Thymus (tissue), 11 donors: ENCODE measurements at regions not wholly inside any gene's neighbourhood (a gene's known extent, or its start where the extent isn't known, plus 50 kb on each side); places are given as distances from the start of the nearest gene placed in this dataset.

ENCODE experiments used
- DNase-seq, 9 donors: peaks; one replicate each; pipeline ENCODE4 v3.0.0-alpha.2; 2013; ENCODE audit warnings: low spot score in 9 of 9, low read depth in 6 of 9, missing footprints in 1 of 9
- H3K27ac ChIP-seq, 2 donors: one replicate each; pipeline ENCODE4 v1.5.1; 2013; ENCODE audit warnings: control low read depth in 1 of 2, low read depth in 1 of 2, low read length in 1 of 2, mild to moderate bottlenecking in 1 of 2, moderate library complexity in 1 of 2
- H3K27me3 ChIP-seq, 2 donors: one replicate each; pipeline ENCODE4 v1.5.1; 2013; ENCODE audit warnings: low read length in 1 of 2; ENCODE audit not compliant: control insufficient read depth in 2 of 2, insufficient read depth in 1 of 2
- H3K36me3 ChIP-seq, 2 donors: one replicate each; pipeline ENCODE4 v1.5.1; 2013; ENCODE audit warnings: low read length in 1 of 2, mild to moderate bottlenecking in 1 of 2, moderate library complexity in 1 of 2; ENCODE audit not compliant: control insufficient read depth in 2 of 2, insufficient read depth in 2 of 2
- H3K4me1 ChIP-seq, 2 donors: one replicate each; pipeline ENCODE4 v1.5.1; 2013; ENCODE audit warnings: low read length in 2 of 2; ENCODE audit not compliant: control insufficient read depth in 2 of 2, insufficient read depth in 2 of 2
- H3K4me3 ChIP-seq, 2 donors: one replicate each; pipeline ENCODE4 v1.5.1; 2013; ENCODE audit warnings: low read length in 2 of 2, control low read depth in 1 of 2, mild to moderate bottlenecking in 1 of 2
- H3K9me3 ChIP-seq, 2 donors: one replicate each; pipeline ENCODE4 v1.5.1; 2013; ENCODE audit warnings: low read length in 1 of 2, mild to moderate bottlenecking in 1 of 2; ENCODE audit not compliant: control insufficient read depth in 2 of 2, insufficient read depth in 1 of 2
- WGBS: extraction: QIAGEN DNeasy Blood & Tissue Kit; methylation state at CpG from one replicate; pipeline ENCODE4 v1.1.7; 2013; 5-methylcytosine and 5-hydroxymethylcytosine counted together
- donor health status: healthy.

DNA sequence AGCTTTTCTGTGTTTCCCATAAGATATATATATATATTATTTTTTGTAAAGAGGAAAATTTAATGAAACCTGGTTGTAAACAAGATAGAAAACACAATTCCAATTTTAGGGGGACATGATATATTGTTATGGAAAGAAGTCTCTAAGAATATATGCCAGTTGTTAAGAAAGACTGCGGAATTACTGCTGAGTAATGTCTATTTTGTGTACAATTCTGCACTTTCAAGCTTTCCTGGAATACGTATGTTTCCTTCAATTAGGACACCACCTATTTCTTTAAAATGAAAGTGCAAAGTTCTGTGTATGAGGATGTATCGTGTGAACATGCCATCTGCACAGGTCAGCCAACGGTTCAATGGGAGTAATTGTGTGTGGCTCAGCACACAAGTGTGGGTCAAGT is 760.2 kb downstream of the BRD1 start:
- WGBS: 95% methylated on average over 4 of the region's 4 CpGs
- Histone ChIP-seq H3K27ac (no peak overlapping the region), H3K4me3 (no peak overlapping the region), H3K9me3 (no peaks in the 10 kb centered on the region), H3K4me1 (no peaks in the 10 kb centered on the region), H3K36me3 (no peaks in the 10 kb centered on the region), H3K27me3 (no peaks in the 10 kb centered on the region)
- DNase-seq: no peak

DNA sequence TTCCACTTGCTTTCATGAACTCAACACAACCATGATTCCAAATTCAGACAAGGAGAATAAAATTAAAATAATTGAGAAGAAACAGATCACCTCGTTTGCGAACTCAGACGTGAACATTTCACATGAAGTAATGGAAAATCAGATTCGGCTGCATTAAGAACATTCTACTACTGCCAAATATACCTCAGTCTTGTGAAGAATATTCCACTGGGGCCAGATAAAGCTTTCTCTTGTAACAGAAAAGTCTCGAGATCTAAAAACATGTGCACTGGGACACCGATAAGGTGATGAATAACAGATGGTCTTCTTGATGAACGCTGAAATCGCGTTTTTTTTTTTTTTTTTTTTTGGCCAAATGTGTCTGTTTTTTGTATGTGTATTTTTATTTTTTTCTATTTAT is 761.1 kb downstream of the BRD1 start:
- Histone ChIP-seq H3K4me3 (no peak overlapping the region), H3K36me3 (no peaks in the 10 kb centered on the region), H3K27me3 (peaks cover 0 to 2% of the 10 kb centered on the region in 2 donors), H3K4me1 (no peaks in the 10 kb centered on the region), H3K27ac (no peak overlapping the region), H3K9me3 (no peaks in the 10 kb centered on the region)
- no peak for DNase-seq
- WGBS: 87% methylated on average over 9 of the region's 9 CpGs

DNA sequence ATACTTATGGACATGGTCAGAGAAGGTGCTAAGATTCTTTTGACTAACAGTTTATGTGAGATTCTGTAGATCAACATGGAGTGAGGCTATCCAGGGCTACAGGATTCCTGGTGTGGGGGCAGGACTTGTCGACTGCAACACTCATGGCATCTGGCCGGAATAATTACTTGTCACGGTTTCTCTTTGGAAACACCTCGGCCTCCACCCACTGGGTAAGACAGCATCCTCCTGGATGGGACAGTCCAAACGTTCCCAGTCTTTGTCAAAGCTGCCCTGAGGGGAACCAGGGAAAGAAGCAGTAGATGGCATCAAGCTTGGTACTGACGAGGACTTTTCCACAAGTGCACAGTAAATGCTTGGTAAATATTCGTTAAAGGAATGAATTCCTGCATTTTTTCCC is 762.8 kb downstream of the BRD1 start:
- H3K4me1 ChIP-seq: no peaks in the 10 kb centered on the region
- no peaks in the 10 kb centered on the region for H3K36me3 ChIP-seq
- H3K27ac ChIP-seq: no peak overlapping the region
- peaks cover 0 to 2% of the 10 kb centered on the region in 2 donors for H3K27me3 ChIP-seq
- DNase-seq: no peak
- WGBS: 72% methylated on average over 7 of the region's 7 CpGs
- H3K4me3 ChIP-seq: no peak overlapping the region
- no peaks in the 10 kb centered on the region for H3K9me3 ChIP-seq

DNA sequence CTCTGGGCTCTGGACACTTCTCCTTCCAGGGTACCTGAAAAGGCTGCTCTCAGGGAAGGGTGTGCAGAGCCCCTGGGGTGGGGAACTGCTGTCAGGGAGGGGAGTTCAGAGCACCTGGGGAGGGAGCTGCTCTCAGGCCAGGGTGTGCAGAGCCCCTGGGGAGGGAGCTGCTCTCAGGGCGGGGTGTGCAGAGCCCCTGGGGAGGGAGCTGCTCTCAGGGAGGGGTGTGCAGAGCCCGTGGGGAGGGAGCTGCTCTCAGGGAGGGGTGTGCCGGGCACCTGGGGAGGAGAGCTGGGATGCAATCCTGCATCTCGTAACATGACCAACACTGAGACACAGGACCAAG is 764.2 kb downstream of the BRD1 start:
- no peak for DNase-seq
- H3K27ac ChIP-seq: no peak overlapping the region
- no peak overlapping the region for H3K4me3 ChIP-seq
- WGBS: 75% methylated on average over 4 of the region's 4 CpGs
- H3K36me3 ChIP-seq: no peaks in the 10 kb centered on the region
- peaks cover 0 to 2% of the 10 kb centered on the region in 2 donors for H3K27me3 ChIP-seq
- no peaks in the 10 kb centered on the region for H3K4me1 ChIP-seq
- no peaks in the 10 kb centered on the region for H3K9me3 ChIP-seq

DNA sequence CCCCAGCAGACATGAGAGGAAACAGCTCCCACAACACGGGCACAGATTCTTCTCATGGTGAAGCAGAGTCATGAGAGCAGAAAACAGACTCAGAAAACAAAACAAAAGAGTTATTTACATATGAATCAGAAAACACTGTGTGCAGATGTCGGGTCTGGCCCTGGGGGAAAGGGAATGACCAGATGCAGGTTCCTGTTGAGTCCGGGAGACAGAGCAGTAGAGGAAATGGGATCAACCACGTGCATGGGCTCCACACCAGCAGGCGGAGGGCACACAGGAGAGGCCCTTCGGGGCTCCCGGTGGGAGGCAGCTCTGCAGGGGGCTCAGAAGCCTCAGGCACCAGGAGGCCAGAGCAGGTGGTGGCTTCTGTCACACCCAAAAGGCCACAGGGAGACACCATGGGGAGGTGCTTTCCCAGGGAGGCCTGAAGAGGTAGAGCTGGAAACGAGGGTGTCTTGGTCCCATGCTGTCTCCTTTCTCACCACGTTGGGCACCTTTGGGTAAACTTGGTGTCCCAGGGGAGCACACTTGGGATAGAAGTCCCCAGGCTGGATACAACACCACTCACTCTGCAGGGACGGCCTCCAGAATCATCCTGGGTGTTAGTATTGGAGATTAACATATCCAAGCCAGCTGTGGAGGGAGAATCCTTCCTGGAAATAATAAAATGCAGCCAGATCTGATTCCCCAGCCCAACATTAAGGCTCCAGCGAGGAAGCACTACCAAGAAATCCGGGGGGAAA is 764.7 kb downstream of the BRD1 start:
- peaks cover 0 to 2% of the 10 kb centered on the region in 2 donors for H3K27me3 ChIP-seq
- H3K9me3 ChIP-seq: no peaks in the 10 kb centered on the region
- H3K4me3 ChIP-seq: no peak overlapping the region
- no peaks in the 10 kb centered on the region for H3K36me3 ChIP-seq
- DNase-seq: no peak
- no peak overlapping the region for H3K27ac ChIP-seq
- 54% methylated on average over 12 of the region's 12 CpGs for WGBS
- no peaks in the 10 kb centered on the region for H3K4me1 ChIP-seq

DNA sequence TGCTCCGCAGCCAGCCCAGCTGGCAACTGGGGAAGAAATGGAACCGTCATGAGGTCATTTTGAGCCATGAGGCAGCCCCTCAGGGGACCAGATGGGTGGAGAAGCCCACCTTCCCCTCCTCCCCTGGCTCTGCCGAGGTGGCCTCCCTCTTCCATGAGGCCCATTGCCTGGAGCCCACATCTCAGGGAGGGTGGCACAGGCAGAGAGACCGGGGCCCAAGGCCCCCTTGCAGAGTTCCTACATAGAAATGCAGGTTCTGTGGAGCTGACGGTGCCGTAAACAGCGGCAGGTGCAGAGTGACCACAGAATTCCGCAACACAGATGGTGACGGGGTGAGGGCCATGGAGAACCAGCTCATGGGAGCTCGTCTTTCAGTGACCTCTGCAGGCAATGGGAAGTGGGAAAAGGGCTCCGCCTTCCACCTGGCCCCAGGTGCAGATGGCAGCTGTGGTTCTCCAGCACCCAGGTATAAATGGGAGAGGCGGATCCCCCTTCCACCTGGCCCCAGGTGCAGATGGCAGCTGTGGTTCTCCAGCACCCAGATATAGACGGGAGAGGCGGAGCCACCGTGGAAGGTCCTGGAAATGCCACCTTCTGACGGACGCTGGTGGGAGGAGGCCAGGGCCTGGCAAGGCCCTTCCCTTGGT is 765.4 kb downstream of the BRD1 start:
- WGBS: 80% methylated on average over 17 of the region's 17 CpGs
- Histone ChIP-seq H3K27ac (no peak overlapping the region), H3K27me3 (peaks cover 0 to 2% of the 10 kb centered on the region in 2 donors), H3K4me1 (no peaks in the 10 kb centered on the region), H3K36me3 (no peaks in the 10 kb centered on the region), H3K4me3 (no peak overlapping the region), H3K9me3 (no peaks in the 10 kb centered on the region)
- DNase-seq: no peak

DNA sequence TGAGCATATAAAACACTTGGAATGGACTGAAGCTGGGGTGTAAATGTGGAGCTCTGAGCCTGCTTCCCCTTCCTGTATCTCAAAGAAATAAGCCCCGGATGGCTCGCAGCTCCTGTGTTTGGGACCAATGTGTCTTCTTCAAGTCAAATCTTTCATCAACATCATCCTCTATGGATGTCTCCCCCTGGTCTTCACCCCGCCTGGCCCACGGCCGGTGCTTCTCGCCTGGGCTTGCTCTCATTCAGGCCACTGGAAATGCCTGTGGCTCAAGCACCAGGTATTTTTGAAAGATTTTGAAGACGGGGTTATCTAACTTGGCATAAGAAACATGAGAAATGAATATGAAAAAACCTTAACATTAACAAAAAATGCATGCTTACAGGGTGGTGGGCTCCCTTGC is 769.8 kb downstream of the BRD1 start:
- Histone ChIP-seq H3K27me3 (peaks cover 0 to 2% of the 10 kb centered on the region in 2 donors), H3K4me3 (no peak overlapping the region), H3K27ac (no peak overlapping the region), H3K36me3 (no peaks in the 10 kb centered on the region), H3K9me3 (no peaks in the 10 kb centered on the region), H3K4me1 (no peaks in the 10 kb centered on the region)
- no peak for DNase-seq
- WGBS: 93% methylated on average over 7 of the region's 7 CpGs

DNA sequence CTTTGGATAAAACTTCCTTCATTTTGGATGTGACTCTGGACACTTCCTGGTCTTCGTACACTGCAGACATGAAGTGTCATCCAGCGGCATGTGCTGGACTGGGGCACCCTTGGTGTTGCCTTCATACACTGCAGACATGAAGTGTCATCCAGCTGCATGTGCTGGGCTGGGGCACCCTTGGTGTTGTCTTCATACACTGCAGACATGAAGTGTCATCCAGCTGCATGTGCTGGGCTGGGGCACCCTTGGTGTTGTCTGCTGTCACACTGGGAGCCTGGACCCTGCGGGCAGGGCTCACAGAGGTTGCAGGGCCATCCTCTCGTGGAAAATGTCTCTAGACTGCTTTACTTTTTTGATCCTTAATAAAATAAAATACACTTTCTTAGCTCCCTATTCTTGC is 771.4 kb downstream of the BRD1 start:
- peaks cover 0 to 2% of the 10 kb centered on the region in 2 donors for H3K27me3 ChIP-seq
- no peaks in the 10 kb centered on the region for H3K9me3 ChIP-seq
- H3K4me1 ChIP-seq: no peaks in the 10 kb centered on the region
- no peak overlapping the region for H3K4me3 ChIP-seq
- DNase-seq: no peak
- WGBS: 96% methylated on average over 4 of the region's 4 CpGs
- no peak overlapping the region for H3K27ac ChIP-seq
- H3K36me3 ChIP-seq: no peaks in the 10 kb centered on the region

DNA sequence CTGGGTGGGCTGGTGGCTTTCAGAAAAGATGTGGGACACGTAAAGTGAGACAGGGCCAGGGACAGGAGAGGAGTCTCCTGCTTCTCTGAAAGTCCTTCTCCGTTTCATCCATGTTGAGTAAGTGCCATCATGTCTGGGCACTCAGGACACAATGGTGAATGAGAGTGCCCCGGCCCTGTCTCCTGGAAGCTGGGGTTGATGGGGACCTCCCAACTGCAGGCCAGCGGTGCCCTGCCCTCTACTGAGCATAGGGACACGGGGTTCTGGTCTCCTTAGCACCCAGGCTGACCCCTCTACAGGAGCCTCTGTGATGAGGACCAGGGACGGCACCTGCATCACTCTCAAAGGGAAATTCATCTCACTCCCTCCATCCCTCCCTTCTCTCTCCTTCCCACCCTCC is 772.3 kb downstream of the BRD1 start:
- Histone ChIP-seq H3K27me3 (peaks cover 0 to 2% of the 10 kb centered on the region in 2 donors), H3K4me1 (no peaks in the 10 kb centered on the region), H3K4me3 (no peak overlapping the region), H3K27ac (no peak overlapping the region), H3K9me3 (no peaks in the 10 kb centered on the region), H3K36me3 (no peaks in the 10 kb centered on the region)
- WGBS: 90% methylated on average over 6 of the region's 6 CpGs
- DNase-seq: no peak
